ENCODE measurements at regions not wholly inside any gene's neighbourhood (a gene's known extent, or its start where the extent isn't known, plus 50 kb on each side); places are given as distances from the start of the nearest gene placed in this dataset.

GRCh38 chr11:109371444-109372176 lies 50.4 kb upstream of the C11orf87 start:
- Histone ChIP-seq H3K9me3 (peaks cover 10% of the 10 kb centered on the region), H3K4me3 (ENCODE audit: low read depth, low read length) (no peak overlapping the region), H3K4me1 (no peaks in the 10 kb centered on the region), H3K36me3 (ENCODE audit: control insufficient read depth, insufficient read depth, low read length) (no peaks in the 10 kb centered on the region), H3K27me3 (replicated peaks; ENCODE audit: control insufficient read depth, insufficient read depth, low read length) (no peaks in the 10 kb centered on the region)
- no peak for DNase-seq
- POLR2A ChIA-PET, result no interaction called here
- CTCF ChIA-PET, result no interaction called here
- no TSS peak for BruUV-seq (replicated peaks)
- Mint-ChIP-seq H3K36me3 (ENCODE audit: insufficient read depth, unreplicated experiment) (no peaks in the 10 kb centered on the region), H3K4me3 (ENCODE audit: unreplicated experiment) (no peak overlapping the region), H3K27ac (ENCODE audit: unreplicated experiment) (no peak overlapping the region), H3K4me1 (ENCODE audit: low read depth, unreplicated experiment) (no peaks in the 10 kb centered on the region), H3K9me3 (ENCODE audit: unreplicated experiment) (no peaks in the 10 kb centered on the region), H3K27me3 (ENCODE audit: insufficient read depth, unreplicated experiment) (peaks cover 12% of the 10 kb centered on the region)
- no peak for TF ChIP-seq CTCF (IDR thresholded peaks at IDR 0.05; ENCODE audit: insufficient read depth in 1 of 2, low read depth in 1 of 2, low read length in 1 of 2, severe bottlenecking in 1 of 2, unreplicated experiment in 1 of 2)
- intact Hi-C loops (cut with micrococcal nuclease; ENCODE audit: unreplicated experiment), result no loop called here
